ENCODE measurements at regions not wholly inside any gene's neighbourhood (a gene's known extent, or its start where the extent isn't known, plus 50 kb on each side); places are given as distances from the start of the nearest gene placed in this dataset.

DNA sequence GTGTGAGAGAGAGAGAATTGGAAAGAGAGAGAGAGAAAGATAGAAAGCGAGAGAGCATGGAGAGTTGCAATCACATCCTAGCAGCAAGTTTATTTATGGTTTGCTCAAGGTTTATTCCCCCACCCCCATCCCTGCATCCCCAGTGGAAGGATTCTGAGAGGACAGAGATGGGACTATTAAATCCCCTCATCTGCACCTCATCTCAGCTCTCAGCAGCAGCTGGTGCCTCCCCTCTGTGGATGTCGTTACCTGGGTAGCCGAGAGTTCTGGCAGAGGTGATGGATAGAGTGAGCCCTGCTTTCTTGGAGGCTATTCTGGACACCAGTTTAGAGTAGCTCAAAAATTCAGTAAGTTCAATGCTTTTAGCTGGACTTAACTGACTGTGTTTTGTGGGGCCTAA lies 132.0 kb upstream of the RAI2 start:
- no peak for DNase-seq (ENCODE audit: low spot score in 2 of 2)
- H3K27ac ChIP-seq: no peak overlapping the region
- H3K9me3 ChIP-seq: no peaks in the 10 kb centered on the region
- H3K4me1 ChIP-seq: no peaks in the 10 kb centered on the region
- TF ChIP-seq POLR2A (IDR thresholded peaks at IDR 0.05): no peak
- TF ChIP-seq EP300 (IDR thresholded peaks at IDR 0.05): no peak
- TF ChIP-seq, protein P1, sequence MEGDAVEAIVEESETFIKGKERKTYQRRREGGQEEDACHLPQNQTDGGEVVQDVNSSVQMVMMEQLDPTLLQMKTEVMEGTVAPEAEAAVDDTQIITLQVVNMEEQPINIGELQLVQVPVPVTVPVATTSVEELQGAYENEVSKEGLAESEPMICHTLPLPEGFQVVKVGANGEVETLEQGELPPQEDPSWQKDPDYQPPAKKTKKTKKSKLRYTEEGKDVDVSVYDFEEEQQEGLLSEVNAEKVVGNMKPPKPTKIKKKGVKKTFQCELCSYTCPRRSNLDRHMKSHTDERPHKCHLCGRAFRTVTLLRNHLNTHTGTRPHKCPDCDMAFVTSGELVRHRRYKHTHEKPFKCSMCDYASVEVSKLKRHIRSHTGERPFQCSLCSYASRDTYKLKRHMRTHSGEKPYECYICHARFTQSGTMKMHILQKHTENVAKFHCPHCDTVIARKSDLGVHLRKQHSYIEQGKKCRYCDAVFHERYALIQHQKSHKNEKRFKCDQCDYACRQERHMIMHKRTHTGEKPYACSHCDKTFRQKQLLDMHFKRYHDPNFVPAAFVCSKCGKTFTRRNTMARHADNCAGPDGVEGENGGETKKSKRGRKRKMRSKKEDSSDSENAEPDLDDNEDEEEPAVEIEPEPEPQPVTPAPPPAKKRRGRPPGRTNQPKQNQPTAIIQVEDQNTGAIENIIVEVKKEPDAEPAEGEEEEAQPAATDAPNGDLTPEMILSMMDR (IDR thresholded peaks at IDR 0.05): no peak
- H3K4me3 ChIP-seq: no peak overlapping the region
- H3K36me3 ChIP-seq: no peaks in the 10 kb centered on the region
- 69 to 82% methylated on average over 3 of the region's 3 CpGs for WGBS, 2 donors
- no peaks in the 10 kb centered on the region for H3K27me3 ChIP-seq

- no peak for DNase-seq (ENCODE audit: low spot score in 2 of 2)
- no peak overlapping the region for H3K4me3 ChIP-seq
- no peak overlapping the region for H3K27ac ChIP-seq
- no peaks in the 10 kb centered on the region for H3K27me3 ChIP-seq
- H3K4me1 ChIP-seq: no peaks in the 10 kb centered on the region
- TF ChIP-seq EP300 (IDR thresholded peaks at IDR 0.05) (no peak), POLR2A (IDR thresholded peaks at IDR 0.05) (no peak)
- TF ChIP-seq, protein P1 (IDR thresholded peaks at IDR 0.05): no peak
- H3K36me3 ChIP-seq: no peaks in the 10 kb centered on the region
- no peaks in the 10 kb centered on the region for H3K9me3 ChIP-seq
- 36 to 40% methylated on average over 1 of the region's 1 CpG for WGBS, 2 donors
Observed at GRCh38 chrX:17990532-17990931, 129.4 kb upstream of the RAI2 start.

DNA sequence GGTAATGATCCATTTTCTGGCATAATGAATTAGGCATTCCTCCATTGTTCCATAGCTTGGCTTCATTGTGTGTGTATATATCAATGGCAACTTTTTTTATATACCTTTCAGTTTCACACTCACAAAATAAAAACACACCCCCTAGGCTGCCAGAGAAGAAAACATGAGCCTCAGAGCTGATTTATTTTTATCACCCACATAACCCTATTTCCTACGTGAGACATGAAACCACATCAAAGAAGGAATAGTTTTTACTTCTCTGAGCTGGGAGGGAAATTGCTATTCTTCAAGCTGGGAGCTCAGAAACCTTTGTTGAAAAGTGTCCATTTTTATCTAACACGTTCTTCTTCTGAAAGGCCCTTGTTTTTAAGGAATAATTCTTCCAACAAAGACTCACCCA lies 126.7 kb upstream of the RAI2 start:
- Histone ChIP-seq H3K4me1 (no peaks in the 10 kb centered on the region), H3K9me3 (no peaks in the 10 kb centered on the region), H3K27ac (no peak overlapping the region), H3K27me3 (no peaks in the 10 kb centered on the region), H3K36me3 (no peaks in the 10 kb centered on the region), H3K4me3 (no peak overlapping the region)
- no peak for DNase-seq (ENCODE audit: low spot score in 2 of 2)
- TF ChIP-seq POLR2A (IDR thresholded peaks at IDR 0.05): no peak
- TF ChIP-seq EP300 (IDR thresholded peaks at IDR 0.05): no peak
- TF ChIP-seq, protein P1 (IDR thresholded peaks at IDR 0.05): no peak
- 17 to 26% methylated on average over 2 of the region's 2 CpGs for WGBS, 2 donors

- Histone ChIP-seq H3K9me3 (no peaks in the 10 kb centered on the region), H3K4me3 (no peak overlapping the region), H3K27ac (no peak overlapping the region), H3K4me1 (no peaks in the 10 kb centered on the region), H3K27me3 (no peaks in the 10 kb centered on the region), H3K36me3 (no peaks in the 10 kb centered on the region)
- TF ChIP-seq EP300 (IDR thresholded peaks at IDR 0.05): no peak
- no peak for TF ChIP-seq POLR2A (IDR thresholded peaks at IDR 0.05)
- TF ChIP-seq, protein P1 (IDR thresholded peaks at IDR 0.05): no peak
- DNase-seq (ENCODE audit: low spot score in 2 of 2): no peak
- WGBS, 2 donors: 82 to 99% methylated on average over 3 of the region's 3 CpGs
Observed at GRCh38 chrX:17986977-17987376, 125.9 kb upstream of the RAI2 start.

DNA sequence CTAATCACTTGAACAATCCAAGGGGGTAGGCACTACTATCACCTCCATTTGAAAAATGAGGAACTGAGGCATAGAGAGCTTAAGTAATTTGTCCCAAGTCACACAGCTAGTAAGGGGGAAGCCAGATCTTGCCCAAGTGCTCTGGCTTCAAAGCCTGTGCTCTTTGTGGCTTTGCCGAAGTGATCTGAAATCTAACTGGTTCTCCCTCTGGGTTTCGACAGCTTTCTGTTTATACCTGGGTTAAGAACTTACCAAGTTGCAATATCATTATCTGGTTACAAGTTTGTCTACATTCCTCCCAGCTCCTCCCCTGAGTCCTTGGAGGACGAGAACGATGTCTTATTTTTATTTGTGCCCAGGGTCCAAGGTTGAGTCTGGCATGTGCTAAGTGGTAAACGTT lies 125.3 kb upstream of the RAI2 start:
- Histone ChIP-seq H3K9me3 (no peaks in the 10 kb centered on the region), H3K4me1 (no peaks in the 10 kb centered on the region), H3K27ac (no peak overlapping the region), H3K4me3 (no peak overlapping the region), H3K27me3 (no peaks in the 10 kb centered on the region), H3K36me3 (no peaks in the 10 kb centered on the region)
- 76 to 89% methylated on average over 5 of the region's 5 CpGs for WGBS, 2 donors
- no peak for DNase-seq (ENCODE audit: low spot score in 2 of 2)
- TF ChIP-seq, protein P1 (IDR thresholded peaks at IDR 0.05): no peak
- no peak for TF ChIP-seq POLR2A (IDR thresholded peaks at IDR 0.05)
- no peak for TF ChIP-seq EP300 (IDR thresholded peaks at IDR 0.05)

Data from tibial nerve (tissue), 4 donors.